Inflammatory macrophage treated with lipopolysaccharide for 1 hour (primary cell): ENCODE measurements at regions not wholly inside any gene's neighbourhood (a gene's known extent, or its start where the extent isn't known, plus 50 kb on each side); places are given as distances from the start of the nearest gene placed in this dataset.

Experiments used
- DNase-seq, 2 donors: peaks; one replicate each; pipeline ENCODE4 v3.0.0-alpha.2; 2020 to 2022

DNA sequence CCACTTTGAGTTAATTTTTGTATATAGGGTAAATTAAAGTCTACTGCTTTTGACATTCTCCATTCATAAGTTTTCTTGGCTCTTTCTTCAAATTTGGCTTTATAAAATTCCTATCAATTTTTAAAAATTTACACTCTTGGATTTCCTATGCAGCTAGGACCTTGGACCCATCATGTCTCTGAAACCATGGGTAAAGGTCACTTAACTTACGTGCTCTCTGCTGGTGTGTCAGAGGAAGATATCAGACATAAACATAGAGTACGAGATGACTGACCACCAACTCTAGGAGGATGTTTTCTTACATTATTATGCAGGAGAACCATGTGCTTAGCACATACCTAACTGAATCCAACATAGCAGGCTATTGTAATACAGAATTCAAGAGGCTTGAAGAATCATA lies 62.5 kb upstream of the C1GALT1C1 start:
- DNase-seq = no peak

GRCh38 chrX:120690941-120691340 lies 61.1 kb upstream of the C1GALT1C1 start:
- DNase-seq = no peak

- no peak for DNase-seq
Measured at GRCh38 chrX:120690344-120690743, 60.5 kb upstream of the C1GALT1C1 start.

GRCh38 chrX:120680090-120680489 lies 50.2 kb upstream of the C1GALT1C1 start:
- DNase-seq = no peak
